ENCODE measurements at regions not wholly inside any gene's neighbourhood (a gene's known extent, or its start where the extent isn't known, plus 50 kb on each side); places are given as distances from the start of the nearest gene placed in this dataset.
"Not testable (repeated sequence)": the region's sequence is repeated elsewhere in the genome, so short reads cannot be mapped to it uniquely, and the experiment has no call there.

DNA sequence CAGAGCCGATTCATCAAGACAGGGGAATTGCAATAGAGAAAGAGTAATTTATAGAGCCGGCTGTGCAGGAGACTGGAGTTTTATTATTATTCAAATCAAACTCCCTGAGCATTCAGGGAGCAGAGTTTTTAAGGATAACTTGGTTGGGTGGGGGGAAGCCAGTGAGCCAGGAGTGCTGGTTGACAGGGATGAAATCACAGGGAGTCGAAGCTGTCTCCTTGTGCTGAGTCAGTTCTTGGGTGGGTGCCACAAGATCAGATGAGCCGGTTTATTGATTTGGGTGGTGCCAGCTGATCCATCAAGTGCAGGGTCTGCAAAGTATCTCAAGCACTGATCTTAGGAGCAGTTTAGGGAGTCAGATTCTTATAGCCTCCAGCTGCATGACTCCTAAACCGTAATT is 95.4 kb upstream of the CCDC80 start:
- DNase-seq: no peak

DNA sequence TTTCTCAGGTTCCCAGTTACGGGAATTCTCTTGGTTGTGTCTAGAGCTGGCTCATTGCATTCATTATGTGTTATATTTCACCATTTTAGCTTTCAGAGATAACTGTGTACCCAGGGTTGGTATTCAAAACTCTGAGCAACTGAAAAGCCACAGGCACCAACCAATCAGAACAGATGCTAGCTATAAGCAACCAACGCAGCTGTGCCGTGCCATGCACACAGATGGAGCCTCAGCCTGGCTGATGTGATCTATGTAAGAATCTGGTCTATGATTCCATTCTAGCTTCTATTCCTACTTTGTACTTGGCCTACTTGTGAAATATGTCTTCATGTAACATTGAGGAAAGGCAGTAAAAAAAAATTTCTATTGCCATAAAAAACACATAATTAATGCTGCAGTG is 95.0 kb upstream of the CCDC80 start:
- DNase-seq: no peak

DNA sequence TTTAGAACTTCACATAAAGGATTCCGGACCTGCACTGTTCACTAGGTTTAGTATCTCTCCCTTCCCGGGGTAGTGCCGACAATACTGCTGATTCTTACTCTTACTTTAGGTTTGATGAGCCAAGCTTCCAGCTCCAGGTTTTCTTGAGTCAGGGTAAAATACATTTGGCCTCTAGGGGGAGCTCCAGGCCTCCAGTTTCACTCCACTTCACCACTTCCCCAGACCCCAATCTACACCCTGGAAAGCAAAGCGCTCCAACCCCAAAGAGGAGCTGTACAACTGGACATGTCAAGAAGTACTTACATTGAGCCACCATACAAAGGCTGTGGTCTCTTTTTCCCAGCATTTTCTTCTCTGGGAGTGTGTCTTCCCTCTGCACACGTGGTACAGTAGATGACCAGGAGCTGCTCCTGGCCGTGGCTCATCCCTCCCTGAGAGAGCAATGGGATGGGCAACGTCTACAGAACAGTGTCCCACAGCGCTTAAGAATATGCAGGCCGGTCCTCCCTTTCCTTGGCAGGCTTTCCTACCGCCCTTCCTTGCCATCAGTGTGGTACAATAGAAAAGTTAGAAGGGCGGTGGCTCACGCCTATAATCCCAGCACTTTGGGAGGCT is 93.9 kb upstream of the CCDC80 start:
- peak; percentile 83 for DNase-seq

GRCh38 chr3:112734171-112734570 is 93.2 kb upstream of the CCDC80 start:
- DNase-seq: no peak

DNA sequence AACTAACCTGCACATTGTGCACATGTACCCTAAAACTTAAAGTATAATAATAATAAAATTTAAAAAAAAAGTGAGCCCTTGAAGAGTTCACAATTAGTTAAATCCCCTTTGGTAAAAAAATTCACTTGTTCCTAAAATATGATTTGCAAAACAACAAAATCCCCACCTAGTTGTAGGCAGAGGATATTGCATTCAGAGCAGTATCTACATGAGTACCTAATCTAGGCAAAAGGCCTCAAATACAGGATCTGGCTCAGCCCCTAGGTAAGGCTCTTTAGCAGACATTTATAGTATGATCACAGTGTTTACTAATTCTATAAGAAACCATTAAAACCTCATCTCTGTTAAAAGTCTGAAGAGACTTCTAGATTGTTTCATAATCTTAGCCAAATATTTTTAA is 89.3 kb upstream of the CCDC80 start:
- no peak for DNase-seq

DNA sequence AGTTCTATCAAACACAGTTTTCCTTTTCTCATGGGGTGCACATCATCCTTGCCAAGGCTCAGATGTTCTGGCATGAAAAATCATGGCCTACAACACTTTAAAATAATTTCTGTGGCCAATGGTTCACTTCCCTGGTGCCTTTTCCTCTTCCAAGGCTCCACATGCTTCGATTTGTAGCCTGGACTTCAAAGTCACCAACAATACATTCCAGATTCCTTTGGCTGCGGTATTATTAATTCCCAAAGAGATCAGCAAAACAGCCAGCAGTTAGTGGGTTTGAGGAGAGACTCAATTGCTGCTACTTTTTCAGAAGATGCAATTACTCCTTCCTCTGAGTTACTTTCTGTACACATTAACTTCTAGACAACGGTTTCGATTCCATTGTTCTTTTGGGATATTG is 80.3 kb upstream of the CCDC80 start:
- no peak for DNase-seq

- DNase-seq: no peak
These were observed 78.0 kb upstream of the CCDC80 start for GRCh38 chr3:112718967-112719366.

DNA sequence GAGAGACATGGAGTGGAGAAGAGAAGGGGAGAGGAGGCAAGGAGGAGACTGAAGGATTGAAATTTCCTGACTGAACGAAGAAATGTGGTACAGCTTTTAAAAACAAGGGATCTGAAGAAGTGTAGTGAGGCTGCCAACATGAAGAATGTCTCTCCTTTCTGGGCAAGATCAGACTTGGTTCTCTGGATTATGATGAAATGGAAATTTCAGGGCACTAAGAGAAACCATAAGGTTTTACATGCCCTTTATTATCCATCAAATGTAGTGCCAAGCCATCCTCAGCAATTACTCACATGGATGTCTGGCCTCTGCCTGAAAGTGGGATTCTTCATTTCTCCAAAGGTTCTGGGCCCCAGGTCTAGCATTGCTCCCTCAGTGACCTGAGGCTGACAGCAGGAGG is 77.6 kb upstream of the CCDC80 start:
- DNase-seq: no peak

DNA sequence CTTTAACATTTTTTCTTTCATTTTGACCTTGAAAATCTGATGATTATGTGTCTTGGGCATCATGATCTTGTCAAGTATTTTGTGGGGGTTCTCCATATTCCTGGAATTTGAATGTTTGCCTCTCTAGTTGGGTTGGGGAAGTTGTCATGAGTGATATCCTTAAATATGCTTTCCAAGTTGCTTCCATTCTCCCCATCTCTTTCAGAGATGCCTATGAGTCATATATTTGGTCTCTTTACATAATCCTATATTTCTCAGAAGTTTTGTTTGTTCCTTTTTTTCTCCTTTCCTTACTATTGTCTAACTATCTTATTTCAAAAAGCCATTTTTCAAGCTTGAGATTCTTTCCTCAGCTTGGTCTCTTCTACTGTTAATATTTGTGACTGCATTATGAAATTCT is 69.0 kb upstream of the CCDC80 start:
- no peak for DNase-seq

GRCh38 chr3:112699436-112699978 is 58.6 kb upstream of the CCDC80 start:
- DNase-seq: no peak

- not testable (repeated sequence) for DNase-seq
These were observed 57.5 kb upstream of the CCDC80 start for GRCh38 chr3:112698442-112698841.

- DNase-seq: not testable (repeated sequence)
These were observed 55.3 kb upstream of the CCDC80 start for GRCh38 chr3:112696244-112696643.

DNA sequence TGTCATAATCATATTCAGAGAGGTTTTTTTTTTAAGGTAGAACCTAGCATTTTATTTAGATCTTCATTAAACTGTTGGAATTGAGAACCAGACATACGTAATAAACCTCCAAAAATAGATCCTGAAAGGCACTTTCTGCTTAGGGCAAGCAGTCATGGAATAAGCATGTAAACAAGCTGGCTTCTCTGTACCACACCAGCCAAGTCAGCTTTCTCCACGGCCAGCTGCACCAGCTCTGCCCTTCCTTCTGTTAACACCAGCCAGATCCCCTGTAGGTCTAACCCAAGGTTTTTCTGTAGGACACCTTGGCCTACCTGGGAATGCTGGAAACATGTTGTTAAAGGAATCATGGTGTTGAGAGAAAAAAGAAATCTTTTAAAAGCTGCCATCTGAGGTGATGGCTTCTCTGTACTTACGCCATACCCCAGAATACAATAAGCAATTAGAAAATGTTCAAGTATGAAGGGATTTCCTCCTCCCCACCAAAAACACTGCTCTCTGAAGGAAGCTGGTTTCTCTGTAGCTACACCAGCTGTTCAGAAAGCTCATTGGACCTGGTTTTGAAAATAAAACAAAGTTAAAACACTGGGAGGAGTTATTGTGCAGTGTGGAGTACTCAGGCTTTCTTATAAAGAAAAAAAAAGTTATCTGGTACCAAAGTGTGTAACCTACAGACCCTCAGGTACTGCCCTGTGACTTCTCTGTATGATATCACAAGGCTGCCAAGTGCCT is 54.6 kb upstream of the CCDC80 start:
- DNase-seq: not testable (repeated sequence)

GRCh38 chr3:112694906-112695305 is 54.0 kb upstream of the CCDC80 start:
- DNase-seq: not testable (repeated sequence)

DNA sequence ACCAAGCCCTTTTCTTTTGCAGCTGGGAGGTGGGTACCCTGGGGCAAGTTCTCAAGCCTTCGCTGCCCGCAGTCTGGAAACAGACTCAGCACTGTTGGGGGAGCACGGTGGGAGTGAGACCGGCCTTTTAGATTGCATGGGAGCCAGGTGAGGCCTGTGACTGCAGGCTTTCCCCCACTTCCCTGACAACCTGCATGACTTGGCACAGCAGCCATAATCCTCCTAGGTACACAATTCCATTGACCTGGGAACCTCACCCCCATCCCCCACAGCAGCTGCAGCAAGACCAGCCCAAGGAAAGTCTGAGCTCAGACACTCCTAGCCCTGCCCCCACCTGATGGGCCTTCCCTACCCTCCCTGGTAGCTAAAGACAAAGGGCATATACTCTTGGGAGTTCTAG is 52.2 kb upstream of the CCDC80 start:
- no peak for DNase-seq

Data from activated CD8-positive, alpha-beta memory T cell treated with anti-CD3 and anti-CD28 coated beads for 24 hours (primary cell).